HL-60 (cell line): ENCODE measurements at regions not wholly inside any gene's neighbourhood (a gene's known extent, or its start where the extent isn't known, plus 50 kb on each side); places are given as distances from the start of the nearest gene placed in this dataset.
A peak's percentile ranks its signal among the peaks of the same experiment; 100 is the strongest.

Experiments used
- DNase-seq, 2 experiments: peaks; one replicate each; pipeline ENCODE4 v3.0.0-alpha.2; 2010 to 2020; ENCODE audit warnings: low read depth in 1 of 2, low spot score in 1 of 2
- H3K27ac ChIP-seq: fragments of 250-450 bp; sonication (Bioruptor Pico); replicated peaks from 2 replicates; pipeline ENCODE4 v1.5.1; 2020; ENCODE audit warnings: mild to moderate bottlenecking, moderate library complexity
- H3K27me3 ChIP-seq: fragments of 250-450 bp; sonication (Bioruptor Pico); 2 replicates; pipeline ENCODE4 v1.5.1; 2021; ENCODE audit warnings: mild to moderate bottlenecking, moderate library complexity; ENCODE audit not compliant: insufficient read depth, poor library complexity, severe bottlenecking
- H3K4me3 ChIP-seq: replicated peaks from 2 replicates; pipeline ENCODE4 v1.5.1; 2011; ENCODE audit warnings: mild to moderate bottlenecking, control low read depth, low read length; ENCODE audit not compliant: insufficient read depth
- GABPA ChIP-seq: IDR thresholded peaks from 2 replicates; pipeline ENCODE4 v1.6.1; 2012; ENCODE audit warnings: low read depth
- POLR2AphosphoS5 ChIP-seq: IDR thresholded peaks from 2 replicates; pipeline ENCODE4 v1.6.1; 2012; ENCODE audit warnings: low read depth
- SPI1 ChIP-seq: IDR thresholded peaks from 2 replicates; pipeline ENCODE4 v1.6.1; 2012; ENCODE audit warnings: low read depth, mild to moderate bottlenecking, borderline replicate concordance
- TF ChIP-seq, protein P1 (sequence below): IDR thresholded peaks from one replicate; pipeline ENCODE4 v1.5.1; 2011; ENCODE audit warnings: low read length, control low read depth, inconsistent platforms; ENCODE audit not compliant: insufficient read depth
- TF ChIP-seq, protein P2 (sequence below): IDR thresholded peaks from 2 replicates; pipeline ENCODE4 v1.6.1; 2012; ENCODE audit warnings: low read depth; ENCODE audit not compliant: insufficient replicate concordance

DNA sequence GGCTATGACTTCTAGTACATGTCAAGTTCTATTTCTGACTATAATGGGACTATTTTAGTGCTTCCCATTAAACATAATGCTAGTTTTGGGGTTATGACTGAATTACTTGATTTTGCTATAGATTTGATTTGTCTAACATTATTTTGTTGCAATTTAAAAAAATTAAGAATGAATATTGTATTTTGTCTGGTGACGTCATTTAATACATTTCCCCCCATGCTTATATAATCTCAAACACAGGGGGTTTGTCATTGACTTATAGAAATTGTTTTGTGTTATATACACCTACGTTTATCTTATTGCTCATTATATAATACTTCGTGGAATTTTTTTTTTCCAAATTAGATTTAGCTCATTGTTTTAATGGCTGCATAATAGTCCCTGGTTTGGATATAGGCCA, 270.3 kb upstream of the VLDLR start:
- Histone ChIP-seq H3K27ac (no peak overlapping the region), H3K4me3 (no peak overlapping the region), H3K27me3 (no peaks in the 10 kb centered on the region)
- TF ChIP-seq POLR2AphosphoS5 (no peak), SPI1 (no peak), GABPA (no peak)
- TF ChIP-seq, protein P1, sequence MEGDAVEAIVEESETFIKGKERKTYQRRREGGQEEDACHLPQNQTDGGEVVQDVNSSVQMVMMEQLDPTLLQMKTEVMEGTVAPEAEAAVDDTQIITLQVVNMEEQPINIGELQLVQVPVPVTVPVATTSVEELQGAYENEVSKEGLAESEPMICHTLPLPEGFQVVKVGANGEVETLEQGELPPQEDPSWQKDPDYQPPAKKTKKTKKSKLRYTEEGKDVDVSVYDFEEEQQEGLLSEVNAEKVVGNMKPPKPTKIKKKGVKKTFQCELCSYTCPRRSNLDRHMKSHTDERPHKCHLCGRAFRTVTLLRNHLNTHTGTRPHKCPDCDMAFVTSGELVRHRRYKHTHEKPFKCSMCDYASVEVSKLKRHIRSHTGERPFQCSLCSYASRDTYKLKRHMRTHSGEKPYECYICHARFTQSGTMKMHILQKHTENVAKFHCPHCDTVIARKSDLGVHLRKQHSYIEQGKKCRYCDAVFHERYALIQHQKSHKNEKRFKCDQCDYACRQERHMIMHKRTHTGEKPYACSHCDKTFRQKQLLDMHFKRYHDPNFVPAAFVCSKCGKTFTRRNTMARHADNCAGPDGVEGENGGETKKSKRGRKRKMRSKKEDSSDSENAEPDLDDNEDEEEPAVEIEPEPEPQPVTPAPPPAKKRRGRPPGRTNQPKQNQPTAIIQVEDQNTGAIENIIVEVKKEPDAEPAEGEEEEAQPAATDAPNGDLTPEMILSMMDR: no peak
- TF ChIP-seq, protein P2, sequence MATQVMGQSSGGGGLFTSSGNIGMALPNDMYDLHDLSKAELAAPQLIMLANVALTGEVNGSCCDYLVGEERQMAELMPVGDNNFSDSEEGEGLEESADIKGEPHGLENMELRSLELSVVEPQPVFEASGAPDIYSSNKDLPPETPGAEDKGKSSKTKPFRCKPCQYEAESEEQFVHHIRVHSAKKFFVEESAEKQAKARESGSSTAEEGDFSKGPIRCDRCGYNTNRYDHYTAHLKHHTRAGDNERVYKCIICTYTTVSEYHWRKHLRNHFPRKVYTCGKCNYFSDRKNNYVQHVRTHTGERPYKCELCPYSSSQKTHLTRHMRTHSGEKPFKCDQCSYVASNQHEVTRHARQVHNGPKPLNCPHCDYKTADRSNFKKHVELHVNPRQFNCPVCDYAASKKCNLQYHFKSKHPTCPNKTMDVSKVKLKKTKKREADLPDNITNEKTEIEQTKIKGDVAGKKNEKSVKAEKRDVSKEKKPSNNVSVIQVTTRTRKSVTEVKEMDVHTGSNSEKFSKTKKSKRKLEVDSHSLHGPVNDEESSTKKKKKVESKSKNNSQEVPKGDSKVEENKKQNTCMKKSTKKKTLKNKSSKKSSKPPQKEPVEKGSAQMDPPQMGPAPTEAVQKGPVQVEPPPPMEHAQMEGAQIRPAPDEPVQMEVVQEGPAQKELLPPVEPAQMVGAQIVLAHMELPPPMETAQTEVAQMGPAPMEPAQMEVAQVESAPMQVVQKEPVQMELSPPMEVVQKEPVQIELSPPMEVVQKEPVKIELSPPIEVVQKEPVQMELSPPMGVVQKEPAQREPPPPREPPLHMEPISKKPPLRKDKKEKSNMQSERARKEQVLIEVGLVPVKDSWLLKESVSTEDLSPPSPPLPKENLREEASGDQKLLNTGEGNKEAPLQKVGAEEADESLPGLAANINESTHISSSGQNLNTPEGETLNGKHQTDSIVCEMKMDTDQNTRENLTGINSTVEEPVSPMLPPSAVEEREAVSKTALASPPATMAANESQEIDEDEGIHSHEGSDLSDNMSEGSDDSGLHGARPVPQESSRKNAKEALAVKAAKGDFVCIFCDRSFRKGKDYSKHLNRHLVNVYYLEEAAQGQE: no peak
- no peak for DNase-seq

DNA sequence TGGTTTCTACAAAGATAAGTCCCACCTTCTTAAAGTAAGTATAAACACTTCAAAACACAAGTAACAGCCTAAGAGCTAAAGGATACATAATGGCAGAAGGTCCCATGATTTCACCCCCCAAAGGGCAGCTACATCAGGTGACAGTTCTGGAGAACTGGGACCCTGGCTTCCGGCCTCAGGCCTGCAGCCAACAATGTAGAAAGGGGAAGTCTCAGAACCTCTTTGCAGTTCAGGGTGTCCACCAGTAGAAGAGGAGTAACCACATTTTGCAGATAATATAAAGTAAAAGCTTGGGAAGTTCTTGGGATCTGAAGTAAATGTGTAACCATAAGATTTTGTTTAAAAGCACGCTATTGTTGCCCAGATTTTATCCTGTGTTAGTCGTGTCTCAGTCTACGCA, 267.4 kb upstream of the VLDLR start:
- peak; percentile 1 to 51 for DNase-seq
- H3K27ac ChIP-seq: no peak overlapping the region; the same call in 1 of the 2 replicates
- TF ChIP-seq GABPA (no peak), SPI1 (peak; percentile 94)
- H3K27me3 ChIP-seq: no peaks in the 10 kb centered on the region
- no peak overlapping the region for H3K4me3 ChIP-seq

DNA sequence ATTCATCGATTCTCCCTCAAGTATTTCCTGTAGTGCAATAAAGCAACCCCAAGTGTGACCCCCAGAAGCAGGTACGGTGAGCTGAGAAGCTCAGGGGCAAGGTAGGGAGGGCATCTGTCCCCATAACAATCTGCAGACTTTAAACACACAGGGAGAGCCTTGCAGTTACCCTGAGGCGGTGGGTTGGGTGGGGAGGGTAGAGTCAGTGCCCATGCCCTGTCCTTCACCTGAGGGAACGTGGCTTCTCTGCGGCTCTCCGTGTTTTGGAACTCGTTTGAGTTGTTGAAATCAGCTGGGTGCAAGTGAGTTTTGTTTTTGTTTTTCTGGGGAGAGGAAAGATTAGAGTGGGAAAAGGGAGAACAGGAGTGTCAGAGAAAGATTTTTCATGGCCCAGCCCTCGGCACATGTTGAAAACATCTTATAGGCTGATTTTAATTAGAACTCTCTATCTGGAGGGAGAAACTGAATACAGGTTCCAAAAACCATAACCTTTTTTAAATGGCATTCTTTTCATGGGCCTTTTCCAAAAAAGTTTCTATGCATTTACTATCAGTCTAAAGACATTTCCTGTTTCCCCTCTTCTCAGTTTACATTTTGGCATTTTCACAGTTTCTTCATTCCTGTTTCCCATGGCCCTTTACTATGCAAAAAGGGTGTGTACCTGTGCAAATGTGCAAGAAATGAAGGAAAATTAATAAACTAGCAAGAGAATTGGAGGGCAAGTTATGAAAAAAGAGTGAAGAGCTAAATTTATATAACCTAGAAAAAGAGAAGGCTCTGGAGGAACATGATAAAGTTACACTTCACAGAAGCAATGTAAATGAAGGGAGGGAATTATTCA, 266.5 kb upstream of the VLDLR start:
- no peak overlapping the region for H3K27ac ChIP-seq
- DNase-seq: no peak
- no peak for TF ChIP-seq GABPA
- TF ChIP-seq SPI1: no peak
- no peak for TF ChIP-seq POLR2AphosphoS5
- TF ChIP-seq, protein P2: no peak
- TF ChIP-seq, protein P1: no peak
- no peak overlapping the region for H3K4me3 ChIP-seq
- no peaks in the 10 kb centered on the region for H3K27me3 ChIP-seq

DNA sequence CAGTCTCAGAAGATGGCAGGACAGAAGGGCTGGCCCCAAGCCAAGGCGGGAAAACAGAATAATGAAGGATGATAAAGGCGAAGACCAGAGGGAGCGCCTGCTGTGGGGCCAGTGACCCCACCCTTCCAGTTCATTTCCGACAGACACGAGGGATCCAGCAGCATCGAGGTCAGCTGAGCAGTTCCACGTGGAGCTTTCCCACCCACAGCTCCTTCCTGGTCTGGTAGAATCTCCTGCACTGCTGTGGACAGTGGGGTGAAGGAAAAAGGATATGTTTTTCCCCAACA, 265.9 kb upstream of the VLDLR start:
- no peak for DNase-seq
- Histone ChIP-seq H3K27me3 (no peaks in the 10 kb centered on the region), H3K27ac (no peak overlapping the region), H3K4me3 (no peak overlapping the region)
- no peak for TF ChIP-seq SPI1
